ENCODE measurements at regions not wholly inside any gene's neighbourhood (a gene's known extent, or its start where the extent isn't known, plus 50 kb on each side); places are given as distances from the start of the nearest gene placed in this dataset.
"Not testable (repeated sequence)": the region's sequence is repeated elsewhere in the genome, so short reads cannot be mapped to it uniquely, and the experiment has no call there.

DNA sequence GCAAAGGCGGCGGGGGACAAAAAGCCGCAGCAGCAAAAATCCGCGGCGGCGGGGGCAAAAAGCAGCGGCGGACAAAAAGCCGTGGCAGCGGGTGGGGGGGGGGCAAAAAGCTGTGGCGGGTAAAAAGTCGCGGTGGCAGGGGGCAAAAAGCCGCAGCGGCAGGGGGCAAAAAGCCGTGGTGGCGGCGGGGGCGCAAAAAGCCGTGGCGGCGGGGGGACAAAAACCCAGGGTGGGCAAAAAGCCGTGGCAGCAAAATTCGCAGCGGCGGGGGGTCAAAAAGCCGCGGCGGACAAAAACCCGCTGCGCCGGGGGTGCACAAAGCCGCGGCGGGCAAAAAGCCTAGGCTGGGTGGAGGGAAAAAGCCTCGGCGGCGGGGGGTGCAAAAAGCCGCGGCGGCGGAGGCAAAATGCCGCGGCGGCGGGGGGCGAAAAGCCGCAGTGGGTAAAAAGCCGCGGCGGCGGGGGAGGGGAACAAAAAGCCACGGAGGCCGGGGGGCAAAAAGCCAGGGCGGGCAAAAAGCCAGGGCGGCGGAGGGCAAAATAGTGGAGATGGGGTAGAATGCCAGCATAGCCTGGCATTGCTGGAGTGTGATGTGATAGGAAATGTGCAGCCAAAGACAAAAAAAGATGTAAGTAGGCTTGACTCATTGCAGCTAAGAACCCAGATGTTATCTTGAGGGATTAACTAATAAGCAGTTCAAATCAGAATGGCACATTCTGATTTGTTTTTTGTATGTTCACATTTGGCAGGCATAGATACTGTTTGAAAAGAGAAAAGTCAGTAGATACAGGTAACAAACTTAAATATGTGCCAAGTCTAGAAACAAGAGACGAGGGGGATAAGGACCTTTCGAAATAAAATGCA lies 1076.3 kb downstream of the RPIA start:
- no peak for ATAC-seq (ENCODE audit: low read depth)
- peaks cover 25% of the 10 kb centered on the region for H3K27me3 Mint-ChIP-seq
- no peak for DNase-seq (ENCODE audit: low spot score in 2 of 2)
- H3K9me3 Mint-ChIP-seq = peaks cover 5% of the 10 kb centered on the region
- H3K36me3 Mint-ChIP-seq = no peaks in the 10 kb centered on the region
- H3K4me3 Mint-ChIP-seq = no peak overlapping the region
- peaks cover 2% of the 10 kb centered on the region for H3K4me1 Mint-ChIP-seq
- no peak overlapping the region for H3K27ac Mint-ChIP-seq

GRCh38 chr2:89775885-89776284 lies 1084.4 kb downstream of the RPIA start:
- Mint-ChIP-seq H3K4me1 (no peaks in the 10 kb centered on the region), H3K9me3 (peaks cover 52% of the 10 kb centered on the region), H3K27me3 (no peaks in the 10 kb centered on the region), H3K27ac (no peak overlapping the region), H3K4me3 (no peak overlapping the region), H3K36me3 (peaks cover 40% of the 10 kb centered on the region)
- ATAC-seq (ENCODE audit: low read depth) = no peak
- no peak for DNase-seq (ENCODE audit: low spot score in 2 of 2)

- ATAC-seq (ENCODE audit: low read depth) = no peak
- H3K27me3 Mint-ChIP-seq = no peaks in the 10 kb centered on the region
- H3K9me3 Mint-ChIP-seq = peaks cover 64% of the 10 kb centered on the region
- no peak overlapping the region for H3K4me3 Mint-ChIP-seq
- no peaks in the 10 kb centered on the region for H3K4me1 Mint-ChIP-seq
- peaks cover 46% of the 10 kb centered on the region for H3K36me3 Mint-ChIP-seq
- no peak overlapping the region for H3K27ac Mint-ChIP-seq
- no peak for DNase-seq (ENCODE audit: low spot score in 2 of 2)
Observed at GRCh38 chr2:89780318-89780717, 1088.8 kb downstream of the RPIA start.

DNA sequence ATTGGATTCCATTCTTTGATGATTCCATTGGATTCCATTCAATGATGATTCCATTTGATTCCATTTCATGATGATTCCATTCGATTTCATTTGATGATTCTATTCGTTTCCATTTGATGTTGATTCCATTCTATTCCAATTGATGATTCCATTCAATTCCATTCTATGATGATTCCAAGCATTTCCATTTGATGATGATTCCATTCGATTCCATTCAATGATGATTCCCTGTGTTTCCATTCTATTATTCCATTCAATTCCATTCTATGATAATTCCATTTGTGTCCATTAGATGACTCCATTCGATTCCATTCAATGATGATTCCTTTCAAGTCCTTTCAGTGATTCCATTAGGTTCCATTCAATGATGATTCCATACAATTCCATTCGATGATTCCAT lies 1090.5 kb downstream of the RPIA start:
- no peaks in the 10 kb centered on the region for H3K4me1 Mint-ChIP-seq
- H3K27me3 Mint-ChIP-seq = no peaks in the 10 kb centered on the region
- no peak for ATAC-seq (ENCODE audit: low read depth)
- peaks cover 36% of the 10 kb centered on the region for H3K36me3 Mint-ChIP-seq
- H3K27ac Mint-ChIP-seq = no peak overlapping the region
- no peak overlapping the region for H3K4me3 Mint-ChIP-seq
- DNase-seq (ENCODE audit: low spot score in 2 of 2) = no peak
- peaks cover 60% of the 10 kb centered on the region for H3K9me3 Mint-ChIP-seq

GRCh38 chr2:89784960-89785359 lies 1093.5 kb downstream of the RPIA start:
- ATAC-seq (ENCODE audit: low read depth) (no peak), DNase-seq (ENCODE audit: low spot score in 2 of 2) (no peak)
- Mint-ChIP-seq H3K27me3 (no peaks in the 10 kb centered on the region), H3K4me3 (no peak overlapping the region), H3K27ac (no peak overlapping the region), H3K4me1 (no peaks in the 10 kb centered on the region), H3K9me3 (peaks cover 65% of the 10 kb centered on the region), H3K36me3 (peaks cover 26% of the 10 kb centered on the region)

DNA sequence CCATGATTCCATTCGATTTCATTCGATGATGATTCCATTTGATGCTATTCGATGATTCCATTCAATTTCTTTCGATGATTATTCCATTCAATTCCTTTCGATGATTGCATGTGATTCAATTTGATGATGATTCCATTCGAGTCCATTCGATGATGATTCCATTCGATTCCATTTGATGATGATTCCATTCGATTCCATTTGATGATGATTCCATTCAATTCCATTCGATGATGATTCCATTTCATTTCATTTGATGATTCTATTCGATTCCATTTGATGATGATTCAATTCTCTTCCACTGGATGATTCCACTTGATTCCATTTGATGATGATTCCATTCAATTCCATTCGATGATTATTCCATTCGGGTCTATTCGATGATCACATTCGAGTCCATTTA lies 1094.1 kb downstream of the RPIA start:
- ATAC-seq (ENCODE audit: low read depth); DNase-seq (ENCODE audit: low spot score in 2 of 2); H3K4me3 Mint-ChIP-seq; H3K27me3 Mint-ChIP-seq; H3K27ac Mint-ChIP-seq; H3K4me1 Mint-ChIP-seq: not testable (repeated sequence)
- peaks cover 62% of the 10 kb centered on the region for H3K9me3 Mint-ChIP-seq
- peaks cover 25% of the 10 kb centered on the region for H3K36me3 Mint-ChIP-seq

- Mint-ChIP-seq H3K9me3 (peaks cover 62% of the 10 kb centered on the region), H3K36me3 (peaks cover 27% of the 10 kb centered on the region)
- not testable (repeated sequence) for H3K4me1 Mint-ChIP-seq; DNase-seq (ENCODE audit: low spot score in 2 of 2); H3K27ac Mint-ChIP-seq; ATAC-seq (ENCODE audit: low read depth); H3K27me3 Mint-ChIP-seq; H3K4me3 Mint-ChIP-seq
Observed at GRCh38 chr2:89786642-89787041, 1095.2 kb downstream of the RPIA start.

- Mint-ChIP-seq H3K9me3 (peaks cover 57% of the 10 kb centered on the region), H3K36me3 (peaks cover 41% of the 10 kb centered on the region)
- not testable (repeated sequence) for H3K27ac Mint-ChIP-seq; H3K27me3 Mint-ChIP-seq; H3K4me3 Mint-ChIP-seq; H3K4me1 Mint-ChIP-seq; ATAC-seq (ENCODE audit: low read depth); DNase-seq (ENCODE audit: low spot score in 2 of 2)
Observed at GRCh38 chr2:89795530-89795929, 1104.1 kb downstream of the RPIA start.

- Mint-ChIP-seq H3K4me1 (no peaks in the 10 kb centered on the region), H3K36me3 (peaks cover 37% of the 10 kb centered on the region), H3K27me3 (no peaks in the 10 kb centered on the region), H3K9me3 (peaks cover 53% of the 10 kb centered on the region), H3K27ac (no peak overlapping the region), H3K4me3 (no peak overlapping the region)
- DNase-seq (ENCODE audit: low spot score in 2 of 2) = no peak
- ATAC-seq (ENCODE audit: low read depth) = no peak
Observed at GRCh38 chr2:89797320-89798038, 1106.0 kb downstream of the RPIA start.

- not testable (repeated sequence) for H3K4me3 Mint-ChIP-seq; H3K27me3 Mint-ChIP-seq; H3K4me1 Mint-ChIP-seq; DNase-seq (ENCODE audit: low spot score in 2 of 2); ATAC-seq (ENCODE audit: low read depth); H3K27ac Mint-ChIP-seq
- H3K36me3 Mint-ChIP-seq = peaks cover 43% of the 10 kb centered on the region
- H3K9me3 Mint-ChIP-seq = peaks cover 65% of the 10 kb centered on the region
Observed at GRCh38 chr2:89801207-89801606, 1109.7 kb downstream of the RPIA start.

GRCh38 chr2:89806363-89806762 lies 1114.9 kb downstream of the RPIA start:
- Mint-ChIP-seq H3K9me3 (peaks cover 53% of the 10 kb centered on the region), H3K36me3 (peaks cover 34% of the 10 kb centered on the region)
- not testable (repeated sequence) for ATAC-seq (ENCODE audit: low read depth); H3K4me3 Mint-ChIP-seq; DNase-seq (ENCODE audit: low spot score in 2 of 2); H3K27ac Mint-ChIP-seq; H3K4me1 Mint-ChIP-seq; H3K27me3 Mint-ChIP-seq

GRCh38 chr2:89811295-89811694 lies 1119.8 kb downstream of the RPIA start:
- no peak for ATAC-seq (ENCODE audit: low read depth)
- no peak overlapping the region for H3K27ac Mint-ChIP-seq

DNA sequence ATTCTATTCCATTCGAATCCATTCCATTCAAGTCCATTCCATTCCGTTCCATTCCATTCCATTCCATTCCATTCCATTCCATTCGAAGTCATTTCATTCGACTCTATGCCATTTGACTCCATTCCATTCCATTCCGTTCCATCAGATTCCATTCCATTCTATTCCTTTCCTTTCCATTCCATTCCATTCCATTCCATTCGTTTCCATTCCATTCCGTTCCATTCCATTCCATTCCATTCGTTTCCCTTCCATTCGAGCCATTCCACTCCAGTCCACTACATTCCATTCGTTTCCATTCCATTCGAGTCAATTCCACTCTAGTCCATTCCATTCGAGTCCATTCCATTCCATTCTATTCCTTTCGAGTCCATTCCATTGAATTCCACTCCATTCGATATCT lies 1120.4 kb downstream of the RPIA start:
- DNase-seq (ENCODE audit: low spot score in 2 of 2); H3K4me1 Mint-ChIP-seq; H3K4me3 Mint-ChIP-seq; ATAC-seq (ENCODE audit: low read depth); H3K27ac Mint-ChIP-seq; H3K27me3 Mint-ChIP-seq: not testable (repeated sequence)
- Mint-ChIP-seq H3K36me3 (peaks cover 37% of the 10 kb centered on the region), H3K9me3 (peaks cover 65% of the 10 kb centered on the region)

More at GRCh38 chr2:89811295-89811694, 1119.8 kb downstream of the RPIA start:
- peaks cover 63% of the 10 kb centered on the region for H3K9me3 Mint-ChIP-seq
- no peak for DNase-seq (ENCODE audit: low spot score in 2 of 2)
- H3K36me3 Mint-ChIP-seq = peaks cover 40% of the 10 kb centered on the region
- H3K4me1 Mint-ChIP-seq = no peaks in the 10 kb centered on the region
- H3K4me3 Mint-ChIP-seq = no peak overlapping the region
- no peaks in the 10 kb centered on the region for H3K27me3 Mint-ChIP-seq

DNA sequence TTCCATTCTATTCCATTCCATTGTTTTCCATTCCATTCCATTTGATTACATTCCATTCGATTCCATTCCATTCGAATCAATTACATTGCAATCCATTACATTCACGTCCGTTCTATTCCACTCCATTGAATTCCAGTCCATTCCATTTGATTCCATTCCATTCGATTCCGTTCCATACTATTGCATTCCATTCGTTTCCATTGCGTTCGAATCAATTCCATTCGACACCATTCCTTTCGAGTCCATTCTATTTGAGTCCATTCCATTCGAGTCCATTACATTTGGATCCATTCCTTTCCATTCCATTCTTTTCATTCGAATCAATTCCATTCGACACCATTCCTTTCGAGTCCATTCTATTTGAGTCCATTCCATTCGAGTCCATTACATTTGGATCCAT lies 1122.9 kb downstream of the RPIA start:
- not testable (repeated sequence) for DNase-seq (ENCODE audit: low spot score in 2 of 2); H3K4me1 Mint-ChIP-seq; ATAC-seq (ENCODE audit: low read depth); H3K27ac Mint-ChIP-seq; H3K4me3 Mint-ChIP-seq; H3K27me3 Mint-ChIP-seq
- Mint-ChIP-seq H3K9me3 (peaks cover 80% of the 10 kb centered on the region), H3K36me3 (peaks cover 41% of the 10 kb centered on the region)

All from memory B cell (primary cell).